ENCODE measurements at regions not wholly inside any gene's neighbourhood (a gene's known extent, or its start where the extent isn't known, plus 50 kb on each side); places are given as distances from the start of the nearest gene placed in this dataset.

DNA sequence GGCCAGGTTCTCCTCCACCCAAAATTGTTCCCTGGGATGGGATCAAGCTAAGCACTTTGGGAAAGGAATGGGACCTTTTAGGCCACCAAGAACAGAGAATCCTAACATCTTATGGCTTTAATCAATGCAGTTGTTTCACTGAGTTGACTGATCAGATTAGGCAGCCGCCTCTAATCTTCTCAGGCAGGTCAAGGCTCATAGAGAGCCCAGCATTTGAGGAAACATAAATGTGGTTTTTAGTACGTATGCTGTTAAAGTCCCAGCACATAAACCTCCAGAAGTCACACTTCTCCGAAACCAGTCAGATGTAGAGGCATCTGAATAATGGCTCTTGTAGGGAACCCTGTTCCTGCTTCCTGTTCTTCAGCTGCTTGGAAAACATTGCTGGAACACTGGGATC is 99.5 kb upstream of the RMDN2 start:
- no peaks in the 10 kb centered on the region for H3K9me3 ChIP-seq (ENCODE audit: low read depth, low read length)
- H4K20me1 ChIP-seq (ENCODE audit: insufficient read depth, low read length), result no peaks in the 10 kb centered on the region
- no peaks in the 10 kb centered on the region for H3K36me3 ChIP-seq (ENCODE audit: insufficient read depth, low read length)
- H3K4me1 ChIP-seq (ENCODE audit: insufficient read depth, low read length), result peaks cover 44% of the 10 kb centered on the region
- H3K4me2 ChIP-seq (ENCODE audit: insufficient read depth, low read length), result no peak overlapping the region
- H2AFZ ChIP-seq (ENCODE audit: low read length), result no peak overlapping the region
- H3K27me3 ChIP-seq (ENCODE audit: insufficient read depth, low read length), result no peaks in the 10 kb centered on the region
- no peaks in the 10 kb centered on the region for H3K79me2 ChIP-seq (ENCODE audit: insufficient read depth, low read length)
- no peak overlapping the region for H3K27ac ChIP-seq (ENCODE audit: low read depth, low read length)
- TF ChIP-seq, protein P1, sequence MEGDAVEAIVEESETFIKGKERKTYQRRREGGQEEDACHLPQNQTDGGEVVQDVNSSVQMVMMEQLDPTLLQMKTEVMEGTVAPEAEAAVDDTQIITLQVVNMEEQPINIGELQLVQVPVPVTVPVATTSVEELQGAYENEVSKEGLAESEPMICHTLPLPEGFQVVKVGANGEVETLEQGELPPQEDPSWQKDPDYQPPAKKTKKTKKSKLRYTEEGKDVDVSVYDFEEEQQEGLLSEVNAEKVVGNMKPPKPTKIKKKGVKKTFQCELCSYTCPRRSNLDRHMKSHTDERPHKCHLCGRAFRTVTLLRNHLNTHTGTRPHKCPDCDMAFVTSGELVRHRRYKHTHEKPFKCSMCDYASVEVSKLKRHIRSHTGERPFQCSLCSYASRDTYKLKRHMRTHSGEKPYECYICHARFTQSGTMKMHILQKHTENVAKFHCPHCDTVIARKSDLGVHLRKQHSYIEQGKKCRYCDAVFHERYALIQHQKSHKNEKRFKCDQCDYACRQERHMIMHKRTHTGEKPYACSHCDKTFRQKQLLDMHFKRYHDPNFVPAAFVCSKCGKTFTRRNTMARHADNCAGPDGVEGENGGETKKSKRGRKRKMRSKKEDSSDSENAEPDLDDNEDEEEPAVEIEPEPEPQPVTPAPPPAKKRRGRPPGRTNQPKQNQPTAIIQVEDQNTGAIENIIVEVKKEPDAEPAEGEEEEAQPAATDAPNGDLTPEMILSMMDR (IDR thresholded peaks at IDR 0.05; ENCODE audit: extremely low read depth, low read depth, low read length), result no peak
- H3K4me3 ChIP-seq (ENCODE audit: insufficient read depth, low read length), result no peak overlapping the region
- no peak for DNase-seq (ENCODE audit: insufficient read length, low spot score, missing footprints)

DNA sequence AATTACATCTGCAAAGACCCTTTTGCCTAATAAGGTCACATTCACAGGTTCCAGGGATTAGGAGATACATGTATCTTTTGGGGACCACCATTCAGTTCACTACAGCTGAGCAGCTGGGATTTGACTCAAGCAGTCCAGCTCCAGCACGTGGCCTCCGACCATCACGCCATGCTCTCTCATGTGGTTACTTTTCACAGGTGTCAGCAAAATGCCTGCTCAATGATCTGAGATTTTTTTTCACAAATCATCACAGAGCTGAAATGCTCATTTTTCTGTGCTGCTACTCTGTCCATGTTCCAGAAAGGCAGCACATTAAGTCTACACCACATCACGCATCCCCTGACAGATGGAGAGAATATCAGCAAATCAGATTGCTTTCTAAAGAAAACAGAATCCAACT is 98.5 kb upstream of the RMDN2 start:
- Histone ChIP-seq H3K36me3 (ENCODE audit: insufficient read depth, low read length) (no peaks in the 10 kb centered on the region), H2AFZ (ENCODE audit: low read length) (no peak overlapping the region), H3K4me2 (ENCODE audit: insufficient read depth, low read length) (no peak overlapping the region), H3K9me3 (ENCODE audit: low read depth, low read length) (no peaks in the 10 kb centered on the region), H3K79me2 (ENCODE audit: insufficient read depth, low read length) (no peaks in the 10 kb centered on the region), H4K20me1 (ENCODE audit: insufficient read depth, low read length) (no peaks in the 10 kb centered on the region), H3K4me1 (ENCODE audit: insufficient read depth, low read length) (peaks cover 45% of the 10 kb centered on the region), H3K4me3 (ENCODE audit: insufficient read depth, low read length) (no peak overlapping the region), H3K27ac (ENCODE audit: low read depth, low read length) (no peak overlapping the region), H3K27me3 (ENCODE audit: insufficient read depth, low read length) (no peaks in the 10 kb centered on the region)
- TF ChIP-seq, protein P1 (IDR thresholded peaks at IDR 0.05; ENCODE audit: extremely low read depth, low read depth, low read length), result no peak
- DNase-seq (ENCODE audit: insufficient read length, low spot score, missing footprints), result no peak

DNA sequence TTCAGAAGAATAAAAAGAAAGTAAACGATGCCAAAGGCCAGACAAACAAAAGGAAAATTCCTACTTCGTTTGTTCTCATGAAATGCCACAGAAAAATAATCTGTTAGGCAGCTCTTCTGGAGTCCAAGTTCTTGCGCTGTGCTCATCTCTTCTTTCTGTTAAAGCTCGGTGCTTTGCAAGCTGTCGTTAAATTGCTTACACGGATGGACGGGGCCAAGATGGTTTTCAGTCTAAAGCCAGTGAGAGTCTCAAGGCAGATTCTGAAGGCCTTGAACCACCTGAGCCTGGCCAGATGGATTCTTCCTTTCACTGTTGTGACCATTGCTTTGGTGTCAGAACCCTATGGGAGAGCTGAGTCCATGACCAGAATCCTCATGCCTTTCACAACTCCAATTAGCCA is 97.6 kb upstream of the RMDN2 start:
- DNase-seq (ENCODE audit: insufficient read length, low spot score, missing footprints), result no peak
- Histone ChIP-seq H4K20me1 (ENCODE audit: insufficient read depth, low read length) (no peaks in the 10 kb centered on the region), H3K9me3 (ENCODE audit: low read depth, low read length) (no peaks in the 10 kb centered on the region), H3K27me3 (ENCODE audit: insufficient read depth, low read length) (no peaks in the 10 kb centered on the region), H3K4me3 (ENCODE audit: insufficient read depth, low read length) (no peak overlapping the region), H3K4me1 (ENCODE audit: insufficient read depth, low read length) (peaks cover 47% of the 10 kb centered on the region), H3K4me2 (ENCODE audit: insufficient read depth, low read length) (peak overlapping the region; percentile 39), H3K27ac (ENCODE audit: low read depth, low read length) (peak overlapping the region; percentile 98), H3K36me3 (ENCODE audit: insufficient read depth, low read length) (no peaks in the 10 kb centered on the region), H3K79me2 (ENCODE audit: insufficient read depth, low read length) (no peaks in the 10 kb centered on the region), H2AFZ (ENCODE audit: low read length) (no peak overlapping the region)
- TF ChIP-seq, protein P1 (IDR thresholded peaks at IDR 0.05; ENCODE audit: extremely low read depth, low read depth, low read length), result no peak

- no peak overlapping the region for H2AFZ ChIP-seq (ENCODE audit: low read length)
- DNase-seq (ENCODE audit: insufficient read length, low spot score, missing footprints), result no peak
- no peaks in the 10 kb centered on the region for H3K36me3 ChIP-seq (ENCODE audit: insufficient read depth, low read length)
- TF ChIP-seq, protein P1 (IDR thresholded peaks at IDR 0.05; ENCODE audit: extremely low read depth, low read depth, low read length), result no peak
- H3K27ac ChIP-seq (ENCODE audit: low read depth, low read length), result peak overlapping the region; percentile 98
- H4K20me1 ChIP-seq (ENCODE audit: insufficient read depth, low read length), result no peaks in the 10 kb centered on the region
- no peaks in the 10 kb centered on the region for H3K27me3 ChIP-seq (ENCODE audit: insufficient read depth, low read length)
- H3K4me2 ChIP-seq (ENCODE audit: insufficient read depth, low read length), result peak overlapping the region; percentile 39
- H3K9me3 ChIP-seq (ENCODE audit: low read depth, low read length), result no peaks in the 10 kb centered on the region
- H3K4me1 ChIP-seq (ENCODE audit: insufficient read depth, low read length), result peaks cover 46% of the 10 kb centered on the region
- H3K79me2 ChIP-seq (ENCODE audit: insufficient read depth, low read length), result no peaks in the 10 kb centered on the region
- H3K4me3 ChIP-seq (ENCODE audit: insufficient read depth, low read length), result no peak overlapping the region
These were observed 97.1 kb upstream of the RMDN2 start for GRCh38 chr2:37827911-37828511.
